Adrenal gland (tissue), 9 donors: ENCODE measurements at regions not wholly inside any gene's neighbourhood (a gene's known extent, or its start where the extent isn't known, plus 50 kb on each side); places are given as distances from the start of the nearest gene placed in this dataset.

Source experiments
- DNase-seq, 7 donors: peaks; one replicate each; pipeline ENCODE4 v3.0.0-alpha.2; 2019 to 2020
- H3K27ac ChIP-seq, 5 donors: fragments of 200-600 bp; sonication (generic) in 4 of 5; 1 replicate in 3 of 5; 2 replicates in 2 of 5; pipeline versions ENCODE4 v1.5.1 to v1.8.0; 2016 to 2020; ENCODE audit warnings: mild to moderate bottlenecking in 1 of 5
- H3K27me3 ChIP-seq: fragments of 200-600 bp; 2 replicates; pipeline ENCODE4 v1.8.0; 2021
- H3K36me3 ChIP-seq, 2 donors: fragments of 200-600 bp; replicated peaks in 1 of 2; 1 replicate in 1 of 2; 2 replicates in 1 of 2; pipeline versions ENCODE4 v1.5.1 to v1.8.0; 2018 to 2022
- H3K4me1 ChIP-seq, 2 donors: fragments of 200-600 bp; replicated peaks in 1 of 2; 1 replicate in 1 of 2; 2 replicates in 1 of 2; pipeline versions ENCODE4 v1.5.1 to v1.8.0; 2018 to 2021
- H3K4me3 ChIP-seq, 4 donors: fragments of 200-600 bp; sonication (generic) in 3 of 4; one replicate each; pipeline ENCODE4 v1.5.1; 2016 to 2018
- H3K9me3 ChIP-seq, 3 donors: fragments of 200-600 bp; sonication (generic) in 1 of 3; replicated peaks in 1 of 3; 1 replicate in 2 of 3; 2 replicates in 1 of 3; pipeline versions ENCODE4 v1.5.1 to v1.8.0; 2016 to 2021
- CTCF ChIP-seq, 6 experiments: fragments of 450-650 bp in 4 of 6; fragments of 200-600 bp in 2 of 6; sonication (generic) in 1 of 6; IDR thresholded peaks; 1 replicate in 5 of 6; 2 replicates in 1 of 6; pipeline versions ENCODE4 v1.5.1 to v1.8.0; 2016 to 2021; ENCODE audit warnings: antibody characterized with exemption in 6 of 6, mild to moderate bottlenecking in 2 of 6, moderate library complexity in 1 of 6
- POLR2A ChIP-seq, 2 donors: fragments of 450-650 bp; IDR thresholded peaks; one replicate each; pipeline ENCODE4 v1.6.1; 2017; ENCODE audit warnings: antibody characterized with exemption in 2 of 2, mild to moderate bottlenecking in 2 of 2, moderate library complexity in 1 of 2
- WGBS, 4 donors: extraction: QIAGEN DNeasy Blood & Tissue Kit in 2 of 4; methylation state at CpG; one replicate each; pipeline versions ENCODE4 v1.1.5 to v1.1.7; 2013 to 2017; 5-methylcytosine and 5-hydroxymethylcytosine counted together
- intact Hi-C, 2 donors: fragments of 100-400 bp; cut with DNase I; formaldehyde crosslinking; loops; one replicate each; pipeline versions ENCODE4 v1.14.1 to v1.15.0; 2022 to 2023
- donor health status: healthy with polysubstance abuse.
- donor health status: Bipolar disorder and iron deficiency.
- donor health status: DM: yes; HTN: yes; CAD: no.
- donor health status: DM: no; HTN: no; CAD: no.
- donor health status: DM: no; HTN: no; CAD: no.

- H3K27ac ChIP-seq: no peak overlapping the region
- intact Hi-C loops: no loop called here
- TF ChIP-seq POLR2A (IDR thresholded peaks at IDR 0.05): no peak
- no peak for TF ChIP-seq CTCF (IDR thresholded peaks at IDR 0.05)
- H3K4me3 ChIP-seq: no peak overlapping the region
- no peaks in the 10 kb centered on the region for H3K36me3 ChIP-seq
- no peaks in the 10 kb centered on the region for H3K4me1 ChIP-seq
- 67 to 77% (median 73%) methylated on average over 9 to 11 of the region's 11 CpGs for WGBS, 4 donors
- peak in 2 of 7 donors; percentile 25 to 33 for DNase-seq
- no peaks in the 10 kb centered on the region for H3K27me3 ChIP-seq
- H3K9me3 ChIP-seq: no peaks in the 10 kb centered on the region
Observed at GRCh38 chr13:40388617-40389016, 277.8 kb downstream of the FOXO1 start.

GRCh38 chr13:40389081-40389641 lies 277.3 kb downstream of the FOXO1 start:
- no peak overlapping the region for H3K4me3 ChIP-seq
- intact Hi-C loops: no loop called here
- 79 to 88% (median 83%) methylated on average over 8 to 10 of the region's 10 CpGs for WGBS, 4 donors

GRCh38 chr13:40390401-40390916 lies 276.0 kb downstream of the FOXO1 start:
- TF ChIP-seq POLR2A (IDR thresholded peaks at IDR 0.05): no peak
- no peak for TF ChIP-seq CTCF (IDR thresholded peaks at IDR 0.05)
- Histone ChIP-seq H3K27ac (no peak overlapping the region), H3K4me3 (no peak overlapping the region), H3K36me3 (no peaks in the 10 kb centered on the region), H3K9me3 (no peaks in the 10 kb centered on the region), H3K27me3 (no peaks in the 10 kb centered on the region), H3K4me1 (no peaks in the 10 kb centered on the region)
- 88 to 93% (median 92%) methylated on average over 9 of the region's 9 CpGs for WGBS, 4 donors
- intact Hi-C loops: no loop called here
- DNase-seq: no peak

More at GRCh38 chr13:40389081-40389641, 277.3 kb downstream of the FOXO1 start:
- Histone ChIP-seq H3K27ac (peak overlapping the region in 1 of 5 donors; percentile 44), H3K27me3 (no peaks in the 10 kb centered on the region), H3K4me1 (no peaks in the 10 kb centered on the region), H3K9me3 (no peaks in the 10 kb centered on the region), H3K36me3 (no peaks in the 10 kb centered on the region)
- no peak for DNase-seq
- no peak for TF ChIP-seq CTCF (IDR thresholded peaks at IDR 0.05)
- TF ChIP-seq POLR2A (IDR thresholded peaks at IDR 0.05): no peak

- TF ChIP-seq CTCF (IDR thresholded peaks at IDR 0.05): no peak
- no peak for TF ChIP-seq POLR2A (IDR thresholded peaks at IDR 0.05)
- WGBS, 4 donors: 75 to 91% (median 86%) methylated on average over 5 of the region's 5 CpGs
- DNase-seq: no peak
- Histone ChIP-seq H3K36me3 (no peaks in the 10 kb centered on the region), H3K27me3 (no peaks in the 10 kb centered on the region), H3K9me3 (no peaks in the 10 kb centered on the region), H3K4me1 (no peaks in the 10 kb centered on the region), H3K4me3 (no peak overlapping the region), H3K27ac (no peak overlapping the region)
- intact Hi-C loops: no loop called here
Observed at GRCh38 chr13:40391788-40392187, 274.7 kb downstream of the FOXO1 start.
